SK-N-SH (cell line): ENCODE measurements at regions not wholly inside any gene's neighbourhood (a gene's known extent, or its start where the extent isn't known, plus 50 kb on each side); places are given as distances from the start of the nearest gene placed in this dataset.

ENCODE experiments used
- CTCF ChIA-PET: fragments of 300-600, 350-600 bp; formaldehyde crosslinking; extraction: SDS; loops from one replicate; lab custom pipeline; 2021; lab: Yijun Ruan, JAX
- POLR2A ChIA-PET: fragments of 350-600 bp; sonication (Branson Sonifier 250); formaldehyde crosslinking; extraction: SDS; loops from one replicate; lab custom pipeline; 2020; ENCODE audit warnings: antibody characterized with exemption, inconsistent platforms; lab: Yijun Ruan, JAX
- DNase-seq: peaks from one replicate; pipeline ENCODE4 v3.0.0; 2012
- H2AFZ ChIP-seq: fragments of 200-600 bp; sonication (generic); 2 replicates; pipeline ENCODE4 v1.8.1; 2016; ENCODE audit warnings: antibody characterized with exemption, mild to moderate bottlenecking, low read depth
- H3F3A ChIP-seq: fragments of 200-600 bp; sonication (generic); replicated peaks from 2 replicates; pipeline ENCODE3; 2016; ENCODE audit warnings: antibody characterized with exemption, mild to moderate bottlenecking; ENCODE audit not compliant: insufficient read depth
- H3K27ac ChIP-seq, 2 experiments: fragments of 200-500 bp in 1 of 2; fragments of 200-600 bp in 1 of 2; sonication (Bioruptor generic) in 1 of 2; sonication (generic), shearing (Covaris generic) in 1 of 2; 2 replicates each; pipeline versions ENCODE4 v1.5.1 to v1.6.1; 2014 to 2016; ENCODE audit warnings: low read depth in 2 of 2, inconsistent platforms in 1 of 2, low read length in 1 of 2, mild to moderate bottlenecking in 1 of 2, mixed read lengths in 1 of 2
- H3K27me3 ChIP-seq: fragments of 200-600 bp; sonication (generic), shearing (Covaris generic); 2 replicates; pipeline ENCODE4 v1.6.1; 2016; ENCODE audit warnings: mixed run types; ENCODE audit not compliant: insufficient read depth
- H3K36me3 ChIP-seq, 2 experiments: fragments of 200-500 bp in 1 of 2; fragments of 200-600 bp in 1 of 2; sonication (Bioruptor generic) in 1 of 2; sonication (generic) in 1 of 2; replicated peaks in 1 of 2; 2 replicates each; pipeline versions ENCODE3 to v1.5.1; 2014 to 2016; ENCODE audit warnings: low read length in 1 of 2, mild to moderate bottlenecking in 1 of 2; ENCODE audit not compliant: insufficient read depth in 2 of 2, control insufficient read depth in 1 of 2
- H3K4me1 ChIP-seq, 2 experiments: fragments of 200-500 bp in 1 of 2; fragments of 200-600 bp in 1 of 2; sonication (Bioruptor generic) in 1 of 2; sonication (generic), shearing (Covaris generic) in 1 of 2; 2 replicates each; pipeline versions ENCODE4 v1.5.1 to v1.6.1; 2014 to 2016; ENCODE audit warnings: low read depth in 1 of 2, low read length in 1 of 2, mixed run types in 1 of 2; ENCODE audit not compliant: insufficient read depth in 2 of 2, control insufficient read depth in 1 of 2
- H3K4me2 ChIP-seq: fragments of 200-600 bp; sonication (generic), shearing (Covaris generic); 2 replicates; pipeline ENCODE4 v1.6.1; 2017; ENCODE audit warnings: mixed run types
- H3K4me3 ChIP-seq, 2 experiments: fragments of 200-500 bp in 1 of 2; fragments of 200-600 bp in 1 of 2; sonication (Bioruptor generic) in 1 of 2; sonication (generic), shearing (Covaris generic) in 1 of 2; 2 replicates each; pipeline versions ENCODE4 v1.5.1 to v1.8.1; 2014 to 2016; ENCODE audit warnings: low read depth in 2 of 2, inconsistent platforms in 1 of 2, low read length in 1 of 2, mild to moderate bottlenecking in 1 of 2, mixed read lengths in 1 of 2, moderate library complexity in 1 of 2
- H3K79me2 ChIP-seq: fragments of 200-600 bp; sonication (generic); 2 replicates; pipeline ENCODE4 v1.8.1; 2017; ENCODE audit warnings: mild to moderate bottlenecking; ENCODE audit not compliant: insufficient read depth
- H3K9ac ChIP-seq: fragments of 200-600 bp; sonication (generic); 2 replicates; pipeline ENCODE4 v1.6.1; 2017; ENCODE audit warnings: mixed run types
- H3K9me2 ChIP-seq: fragments of 200-600 bp; sonication (generic); 2 replicates; pipeline ENCODE4 v1.6.1; 2017; ENCODE audit warnings: mixed run types
- H3K9me3 ChIP-seq: fragments of 200-600 bp; sonication (generic); 2 replicates; pipeline ENCODE4 v1.6.1; 2017; ENCODE audit warnings: mixed run types, mild to moderate bottlenecking, moderate library complexity
- H4K20me1 ChIP-seq: fragments of 200-600 bp; sonication (generic); 2 replicates; pipeline ENCODE4 v1.6.1; 2017; ENCODE audit warnings: mild to moderate bottlenecking, mixed run types; ENCODE audit not compliant: insufficient read depth
- EZH2phosphoT487 ChIP-seq: fragments of 200-600 bp; sonication (generic); IDR thresholded peaks from 2 replicates; pipeline ENCODE4 v1.6.1; 2017; ENCODE audit warnings: low read depth, mixed run types, mild to moderate bottlenecking, antibody characterized with exemption, moderate library complexity, borderline replicate concordance
- FOSL2 ChIP-seq: IDR thresholded peaks from 2 replicates; pipeline ENCODE4 v1.4.0; 2012; ENCODE audit warnings: low read depth, mild to moderate bottlenecking, moderate library complexity, borderline replicate concordance
- FOXM1 ChIP-seq: IDR thresholded peaks from 2 replicates; pipeline ENCODE4 v1.4.0; 2012; ENCODE audit warnings: low read depth, mild to moderate bottlenecking
- GABPA ChIP-seq: IDR thresholded peaks from 2 replicates; pipeline ENCODE4 v1.4.0; 2012; ENCODE audit warnings: low read depth, mild to moderate bottlenecking
- GATA2 ChIP-seq: sonication (generic); formaldehyde crosslinking; IDR thresholded peaks from 2 replicates; pipeline ENCODE4 v1.5.0; 2020; ENCODE audit warnings: mild to moderate bottlenecking, missing genetic modification reagents
- MEF2A ChIP-seq: IDR thresholded peaks from 2 replicates; pipeline ENCODE4 v1.4.0; 2012; ENCODE audit warnings: low read depth, borderline replicate concordance
- NRF1 ChIP-seq: IDR thresholded peaks from 2 replicates; pipeline ENCODE4 v1.6.1; 2012; ENCODE audit warnings: low read depth, mild to moderate bottlenecking, low read length
- PBX3 ChIP-seq: IDR thresholded peaks from 2 replicates; pipeline ENCODE4; 2012
- POLR2AphosphoS5 ChIP-seq: IDR thresholded peaks from 2 replicates; pipeline ENCODE4 v1.6.1; 2012; ENCODE audit warnings: low read depth, low read length
- RAD21 ChIP-seq: IDR thresholded peaks from 2 replicates; pipeline ENCODE4 v1.6.1; 2012; ENCODE audit warnings: mild to moderate bottlenecking, low read length
- RXRA ChIP-seq: IDR thresholded peaks from 2 replicates; pipeline ENCODE4 v1.4.0; 2012; ENCODE audit warnings: low read depth, mild to moderate bottlenecking, borderline replicate concordance
- SMC3 ChIP-seq: IDR thresholded peaks from 2 replicates; pipeline ENCODE4 v1.6.1; 2012; ENCODE audit warnings: low read depth, low read length, improper control_type of control experiment
- TCF12 ChIP-seq: IDR thresholded peaks from 2 replicates; pipeline ENCODE4 v1.4.0; 2012
- TEAD4 ChIP-seq: IDR thresholded peaks from 2 replicates; pipeline ENCODE4 v1.4.0; 2012; ENCODE audit warnings: mild to moderate bottlenecking, borderline replicate concordance; ENCODE audit not compliant: insufficient read depth
- USF2 ChIP-seq: fragments of 150-350 bp; IDR thresholded peaks from 2 replicates; pipeline ENCODE4 v1.6.1; 2017; ENCODE audit warnings: antibody characterized with exemption, low read length, low read depth, borderline replicate concordance
- YY1 ChIP-seq: IDR thresholded peaks from 2 replicates; pipeline ENCODE4 v1.4.0; 2012; ENCODE audit warnings: low read depth, mild to moderate bottlenecking
- TF ChIP-seq, protein P1 (sequence below): IDR thresholded peaks from 2 replicates; pipeline ENCODE4 v1.4.0; 2012; ENCODE audit warnings: low read depth
- TF ChIP-seq, protein P2 (sequence below): IDR thresholded peaks from 2 replicates; pipeline ENCODE4 v1.6.1; 2012; ENCODE audit warnings: mild to moderate bottlenecking, low read depth, low read length, moderate library complexity

- CTCF ChIA-PET: interaction anchor here (1.0 kb wide), 1 partner anchor 35 kb away, joined by 3 read pairs; no protein-coding TSS in a partner anchor
- POLR2A ChIA-PET: no interaction called here
Observed at GRCh38 chr13:81207231-81207630, 866.3 kb upstream of the SPRY2 start.

More at GRCh38 chr13:81207231-81207630, 866.3 kb upstream of the SPRY2 start:
- Histone ChIP-seq H3K4me1 (no peaks in the 10 kb centered on the region), H3K4me2 (no peak overlapping the region), H4K20me1 (no peaks in the 10 kb centered on the region), H3F3A (no peaks in the 10 kb centered on the region), H3K36me3 (no peaks in the 10 kb centered on the region), H3K9ac (no peak overlapping the region), H3K27me3 (no peaks in the 10 kb centered on the region), H2AFZ (no peak overlapping the region), H3K4me3 (no peak overlapping the region), H3K9me3 (no peaks in the 10 kb centered on the region), H3K79me2 (no peaks in the 10 kb centered on the region), H3K9me2 (no peaks in the 10 kb centered on the region), H3K27ac (no peak overlapping the region)
- no peak for DNase-seq
- TF ChIP-seq USF2 (no peak), YY1 (no peak), TEAD4 (no peak), SMC3 (no peak), MEF2A (no peak), EZH2phosphoT487 (no peak), TCF12 (no peak), GATA2 (CRISPR knock-in tag) (no peak), PBX3 (no peak), GABPA (no peak), NRF1 (no peak), RAD21 (no peak), FOSL2 (no peak), POLR2AphosphoS5 (no peak), RXRA (no peak), FOXM1 (no peak)
- TF ChIP-seq, protein P1, sequence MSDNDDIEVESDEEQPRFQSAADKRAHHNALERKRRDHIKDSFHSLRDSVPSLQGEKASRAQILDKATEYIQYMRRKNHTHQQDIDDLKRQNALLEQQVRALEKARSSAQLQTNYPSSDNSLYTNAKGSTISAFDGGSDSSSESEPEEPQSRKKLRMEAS: no peak
- TF ChIP-seq, protein P2, sequence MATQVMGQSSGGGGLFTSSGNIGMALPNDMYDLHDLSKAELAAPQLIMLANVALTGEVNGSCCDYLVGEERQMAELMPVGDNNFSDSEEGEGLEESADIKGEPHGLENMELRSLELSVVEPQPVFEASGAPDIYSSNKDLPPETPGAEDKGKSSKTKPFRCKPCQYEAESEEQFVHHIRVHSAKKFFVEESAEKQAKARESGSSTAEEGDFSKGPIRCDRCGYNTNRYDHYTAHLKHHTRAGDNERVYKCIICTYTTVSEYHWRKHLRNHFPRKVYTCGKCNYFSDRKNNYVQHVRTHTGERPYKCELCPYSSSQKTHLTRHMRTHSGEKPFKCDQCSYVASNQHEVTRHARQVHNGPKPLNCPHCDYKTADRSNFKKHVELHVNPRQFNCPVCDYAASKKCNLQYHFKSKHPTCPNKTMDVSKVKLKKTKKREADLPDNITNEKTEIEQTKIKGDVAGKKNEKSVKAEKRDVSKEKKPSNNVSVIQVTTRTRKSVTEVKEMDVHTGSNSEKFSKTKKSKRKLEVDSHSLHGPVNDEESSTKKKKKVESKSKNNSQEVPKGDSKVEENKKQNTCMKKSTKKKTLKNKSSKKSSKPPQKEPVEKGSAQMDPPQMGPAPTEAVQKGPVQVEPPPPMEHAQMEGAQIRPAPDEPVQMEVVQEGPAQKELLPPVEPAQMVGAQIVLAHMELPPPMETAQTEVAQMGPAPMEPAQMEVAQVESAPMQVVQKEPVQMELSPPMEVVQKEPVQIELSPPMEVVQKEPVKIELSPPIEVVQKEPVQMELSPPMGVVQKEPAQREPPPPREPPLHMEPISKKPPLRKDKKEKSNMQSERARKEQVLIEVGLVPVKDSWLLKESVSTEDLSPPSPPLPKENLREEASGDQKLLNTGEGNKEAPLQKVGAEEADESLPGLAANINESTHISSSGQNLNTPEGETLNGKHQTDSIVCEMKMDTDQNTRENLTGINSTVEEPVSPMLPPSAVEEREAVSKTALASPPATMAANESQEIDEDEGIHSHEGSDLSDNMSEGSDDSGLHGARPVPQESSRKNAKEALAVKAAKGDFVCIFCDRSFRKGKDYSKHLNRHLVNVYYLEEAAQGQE: no peak
